Colonic mucosa (tissue), 4 donors: ENCODE measurements at regions not wholly inside any gene's neighbourhood (a gene's known extent, or its start where the extent isn't known, plus 50 kb on each side); places are given as distances from the start of the nearest gene placed in this dataset.

Source experiments
- DNase-seq: peaks from one replicate; pipeline ENCODE4 v3.0.0-alpha.2; 2020
- H3K27ac ChIP-seq: fragments of 200-600 bp; one replicate; pipeline ENCODE4 v1.8.0; 2021
- H3K27me3 ChIP-seq: fragments of 200-600 bp; one replicate; pipeline ENCODE4 v1.8.0; 2021
- H3K36me3 ChIP-seq: fragments of 200-600 bp; one replicate; pipeline ENCODE4 v1.8.0; 2021
- H3K4me1 ChIP-seq: fragments of 200-600 bp; one replicate; pipeline ENCODE4 v1.8.0; 2021; ENCODE audit warnings: mild to moderate bottlenecking
- H3K4me3 ChIP-seq: fragments of 200-600 bp; one replicate; pipeline ENCODE4 v1.8.0; 2021
- H3K9ac ChIP-seq, 2 donors: one replicate each; pipeline ENCODE4 v1.7.0; 2013; ENCODE audit warnings: control low read depth in 2 of 2, low read depth in 2 of 2, low read length in 2 of 2
- H3K9me3 ChIP-seq: fragments of 200-600 bp; one replicate; pipeline ENCODE4 v1.8.0; 2021
- CTCF ChIP-seq: fragments of 200-600 bp; IDR thresholded peaks from one replicate; pipeline ENCODE4 v1.8.0; 2022; ENCODE audit warnings: antibody characterized with exemption, mild to moderate bottlenecking
- intact Hi-C: fragments of 100-400 bp; cut with DNase I; formaldehyde crosslinking; loops from one replicate; pipeline ENCODE4 v1.14.1; 2022
- donor health status: healthy.
- donor health status: DM: no; HTN: no; CAD: no.
- donor health status: DM: no; HTN: no; CAD: no.

GRCh38 chr4:60223208-60223923 lies 976.8 kb upstream of the ADGRL3 start:
- H3K9me3 ChIP-seq: no peaks in the 10 kb centered on the region

GRCh38 chr4:60241866-60242265 lies 958.3 kb upstream of the ADGRL3 start:
- no peaks in the 10 kb centered on the region for H3K27me3 ChIP-seq
- no peak overlapping the region for H3K9ac ChIP-seq
- H3K4me3 ChIP-seq: no peak overlapping the region
- intact Hi-C loops: no loop called here
- no peaks in the 10 kb centered on the region for H3K9me3 ChIP-seq
- H3K4me1 ChIP-seq: no peaks in the 10 kb centered on the region
- no peaks in the 10 kb centered on the region for H3K36me3 ChIP-seq
- H3K27ac ChIP-seq: no peak overlapping the region
- TF ChIP-seq CTCF: no peak
- DNase-seq: no peak

More at GRCh38 chr4:60223208-60223923, 976.8 kb upstream of the ADGRL3 start:
- no peak for DNase-seq
- Histone ChIP-seq H3K36me3 (no peaks in the 10 kb centered on the region), H3K27me3 (no peaks in the 10 kb centered on the region), H3K4me3 (no peak overlapping the region), H3K9ac (no peak overlapping the region), H3K27ac (no peak overlapping the region), H3K4me1 (no peaks in the 10 kb centered on the region)
- TF ChIP-seq CTCF: no peak
- intact Hi-C loops: no loop called here

- no peaks in the 10 kb centered on the region for H3K36me3 ChIP-seq
- no peak overlapping the region for H3K9ac ChIP-seq
- H3K27me3 ChIP-seq: no peaks in the 10 kb centered on the region
- H3K9me3 ChIP-seq: no peaks in the 10 kb centered on the region
- no peak for DNase-seq
- intact Hi-C loops: no loop called here
- H3K4me1 ChIP-seq: no peaks in the 10 kb centered on the region
- no peak for TF ChIP-seq CTCF
- H3K4me3 ChIP-seq: no peak overlapping the region
- no peak overlapping the region for H3K27ac ChIP-seq
Measured at GRCh38 chr4:60249784-60250183, 950.3 kb upstream of the ADGRL3 start.

GRCh38 chr4:60250657-60251056 lies 949.5 kb upstream of the ADGRL3 start:
- Histone ChIP-seq H3K4me3 (no peak overlapping the region), H3K4me1 (no peaks in the 10 kb centered on the region), H3K27ac (no peak overlapping the region), H3K36me3 (no peaks in the 10 kb centered on the region), H3K9ac (no peak overlapping the region), H3K9me3 (no peaks in the 10 kb centered on the region), H3K27me3 (no peaks in the 10 kb centered on the region)
- DNase-seq: no peak
- TF ChIP-seq CTCF: no peak
- intact Hi-C loops: no loop called here

GRCh38 chr4:60259781-60260180 lies 940.3 kb upstream of the ADGRL3 start:
- Histone ChIP-seq H3K27me3 (no peaks in the 10 kb centered on the region), H3K9ac (no peak overlapping the region), H3K36me3 (no peaks in the 10 kb centered on the region), H3K27ac (no peak overlapping the region), H3K9me3 (no peaks in the 10 kb centered on the region), H3K4me3 (no peak overlapping the region), H3K4me1 (no peaks in the 10 kb centered on the region)
- no peak for TF ChIP-seq CTCF
- intact Hi-C loops: no loop called here
- DNase-seq: no peak
